GM23248 (cell line): ENCODE measurements at regions not wholly inside any gene's neighbourhood (a gene's known extent, or its start where the extent isn't known, plus 50 kb on each side); places are given as distances from the start of the nearest gene placed in this dataset.

Experiments
- DNase-seq: peaks from one replicate; pipeline ENCODE4 v3.0.0-alpha.2; 2015
- H2AFZ ChIP-seq: fragments of 200-600 bp; sonication (generic); 2 replicates; pipeline ENCODE4 v1.6.1; 2016; ENCODE audit warnings: antibody characterized with exemption
- H3F3A ChIP-seq: fragments of 200-600 bp; sonication (generic); 2 replicates; pipeline ENCODE4 v1.6.1; 2016; ENCODE audit warnings: mild to moderate bottlenecking, antibody characterized with exemption, mixed run types; ENCODE audit not compliant: insufficient read depth
- H3K27ac ChIP-seq: fragments of 200-600 bp; sonication (generic); 2 replicates; pipeline ENCODE4 v1.5.1; 2016; ENCODE audit warnings: mild to moderate bottlenecking
- H3K27me3 ChIP-seq: fragments of 200-600 bp; sonication (generic); replicated peaks from 2 replicates; pipeline ENCODE4 v1.6.1; 2016; ENCODE audit warnings: mild to moderate bottlenecking; ENCODE audit not compliant: insufficient read depth
- H3K36me3 ChIP-seq: fragments of 200-600 bp; sonication (generic); 2 replicates; pipeline ENCODE4 v1.6.1; 2016; ENCODE audit warnings: low read depth, mild to moderate bottlenecking
- H3K4me1 ChIP-seq: fragments of 200-600 bp; sonication (generic); 2 replicates; pipeline ENCODE4 v1.6.1; 2016; ENCODE audit warnings: mild to moderate bottlenecking; ENCODE audit not compliant: insufficient read depth
- H3K4me2 ChIP-seq: fragments of 200-600 bp; sonication (generic); one replicate; pipeline ENCODE4 v1.6.1; 2016; ENCODE audit warnings: mild to moderate bottlenecking; ENCODE audit not compliant: unreplicated experiment
- H3K4me3 ChIP-seq: fragments of 200-600 bp; sonication (generic); 2 replicates; pipeline ENCODE4 v1.5.1; 2016; ENCODE audit warnings: mild to moderate bottlenecking
- H3K79me2 ChIP-seq: fragments of 200-600 bp; sonication (generic); 2 replicates; pipeline ENCODE4 v1.6.1; 2016; ENCODE audit warnings: mild to moderate bottlenecking; ENCODE audit not compliant: insufficient read depth
- H3K9ac ChIP-seq: fragments of 200-600 bp; sonication (generic); 2 replicates; pipeline ENCODE4 v1.6.1; 2016; ENCODE audit warnings: mild to moderate bottlenecking
- H3K9me2 ChIP-seq: fragments of 200-600 bp; sonication (generic); 2 replicates; pipeline ENCODE4 v1.6.1; 2016; ENCODE audit warnings: mixed run types, mild to moderate bottlenecking, moderate library complexity; ENCODE audit not compliant: insufficient read depth
- H3K9me3 ChIP-seq: fragments of 200-600 bp; sonication (generic); one replicate; pipeline ENCODE4 v1.6.1; 2017; ENCODE audit warnings: low read depth
- H4K20me1 ChIP-seq: fragments of 200-600 bp; sonication (generic); 2 replicates; pipeline ENCODE4 v1.6.0; 2016; ENCODE audit not compliant: insufficient read depth
- EZH2 ChIP-seq: fragments of 200-600 bp; sonication (generic); IDR thresholded peaks from 2 replicates; pipeline ENCODE4 v1.6.1; 2018; ENCODE audit warnings: antibody characterized with exemption, mild to moderate bottlenecking; ENCODE audit not compliant: insufficient read depth, poor library complexity, severe bottlenecking
- EZH2phosphoT487 ChIP-seq: fragments of 200-600 bp; sonication (generic); IDR thresholded peaks from 2 replicates; pipeline ENCODE4 v1.6.1; 2018; ENCODE audit warnings: antibody characterized with exemption, moderate library complexity, mild to moderate bottlenecking, low read depth; ENCODE audit not compliant: insufficient read depth
- WGBS, 2 experiments: methylation state at CpG; one replicate each; pipeline ENCODE4 v1.1.6; 2015 to 2017; ENCODE audit warnings: low lambda C conversion rate in 2 of 2, low coverage in 1 of 2; ENCODE audit errors: missing lambda C conversion rate in 2 of 2; 5-methylcytosine and 5-hydroxymethylcytosine counted together
- in situ Hi-C: fragments of 300-500 bp; cut with MboI; formaldehyde crosslinking; loops from 2 replicates; pipeline ENCODE4 v1.15.0; 2020

DNA sequence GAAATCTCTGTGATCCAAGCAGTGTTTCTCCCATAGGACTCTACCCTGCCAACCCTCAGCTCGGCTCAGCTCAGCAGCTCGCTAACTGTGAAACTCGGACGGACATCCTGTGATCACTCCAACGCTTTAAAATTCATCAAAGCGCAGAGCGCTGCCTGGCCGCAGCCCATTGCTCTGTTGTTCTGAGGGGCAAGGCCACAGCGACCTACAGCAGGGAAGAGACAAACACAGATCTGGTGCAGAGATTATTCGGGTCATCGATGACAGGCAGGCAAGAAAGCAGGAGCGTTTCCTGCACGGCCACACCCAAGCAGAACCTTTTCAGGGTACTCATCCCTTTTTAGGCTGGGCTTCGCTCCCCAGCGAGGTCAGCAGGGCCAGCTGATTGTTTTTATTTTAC, 72.1 kb downstream of the INSIG1 start:
- Histone ChIP-seq H2AFZ (no peak overlapping the region), H3K4me2 (no peak overlapping the region), H3K4me1 (no peaks in the 10 kb centered on the region), H3K79me2 (no peaks in the 10 kb centered on the region), H3K27ac (no peak overlapping the region), H4K20me1 (no peaks in the 10 kb centered on the region), H3K9ac (no peak overlapping the region), H3K36me3 (no peaks in the 10 kb centered on the region), H3K27me3 (peaks cover 49% of the 10 kb centered on the region), H3K4me3 (no peak overlapping the region), H3K9me2 (no peaks in the 10 kb centered on the region), H3F3A (no peaks in the 10 kb centered on the region), H3K9me3 (no peaks in the 10 kb centered on the region)
- 58 to 64% methylated on average over 15 of the region's 15 CpGs for WGBS, 2 experiments
- in situ Hi-C loops: no loop called here
- TF ChIP-seq EZH2phosphoT487 (no peak), EZH2 (no peak)
- no peak for DNase-seq

DNA sequence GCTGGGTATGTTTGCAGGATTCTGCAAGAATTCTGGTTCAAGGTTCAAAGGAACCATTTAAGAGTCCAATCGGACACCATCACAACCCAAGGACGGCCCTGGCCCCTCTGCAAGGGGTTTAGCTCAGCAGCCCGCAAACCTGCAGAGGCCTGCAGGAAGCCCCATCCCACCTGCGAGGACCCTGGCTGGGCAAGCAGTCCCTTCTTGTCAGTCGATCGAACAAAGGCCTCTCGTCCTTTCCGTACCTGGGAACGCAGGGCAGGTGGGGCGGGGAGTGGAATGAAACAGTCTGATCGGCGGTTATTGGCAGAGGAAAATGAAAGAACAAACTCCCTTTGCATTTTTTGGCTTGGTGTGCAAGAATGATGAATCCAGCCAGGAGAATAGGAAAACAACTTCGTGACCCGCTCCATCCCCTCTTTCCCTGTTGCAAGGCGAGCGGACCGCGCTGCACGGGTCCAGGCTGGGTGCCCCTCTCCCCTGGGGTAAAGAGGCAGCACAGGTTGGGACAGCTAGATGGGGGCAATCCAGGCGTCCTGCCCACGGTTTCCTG, 73.7 kb downstream of the INSIG1 start:
- DNase-seq: no peak
- H3K4me3 ChIP-seq: no peak overlapping the region
- H3K27me3 ChIP-seq: peaks cover 66% of the 10 kb centered on the region
- no peaks in the 10 kb centered on the region for H3F3A ChIP-seq
- H3K79me2 ChIP-seq: no peaks in the 10 kb centered on the region
- no peak overlapping the region for H3K27ac ChIP-seq
- H3K4me2 ChIP-seq: no peak overlapping the region
- no peaks in the 10 kb centered on the region for H4K20me1 ChIP-seq
- in situ Hi-C loops: no loop called here
- no peaks in the 10 kb centered on the region for H3K4me1 ChIP-seq
- no peak overlapping the region for H3K9ac ChIP-seq
- TF ChIP-seq EZH2phosphoT487: no peak
- no peak for TF ChIP-seq EZH2
- H2AFZ ChIP-seq: no peak overlapping the region
- no peaks in the 10 kb centered on the region for H3K9me3 ChIP-seq
- no peaks in the 10 kb centered on the region for H3K9me2 ChIP-seq
- no peaks in the 10 kb centered on the region for H3K36me3 ChIP-seq
- WGBS, 2 experiments: 18 to 24% methylated on average over 21 of the region's 21 CpGs

DNA sequence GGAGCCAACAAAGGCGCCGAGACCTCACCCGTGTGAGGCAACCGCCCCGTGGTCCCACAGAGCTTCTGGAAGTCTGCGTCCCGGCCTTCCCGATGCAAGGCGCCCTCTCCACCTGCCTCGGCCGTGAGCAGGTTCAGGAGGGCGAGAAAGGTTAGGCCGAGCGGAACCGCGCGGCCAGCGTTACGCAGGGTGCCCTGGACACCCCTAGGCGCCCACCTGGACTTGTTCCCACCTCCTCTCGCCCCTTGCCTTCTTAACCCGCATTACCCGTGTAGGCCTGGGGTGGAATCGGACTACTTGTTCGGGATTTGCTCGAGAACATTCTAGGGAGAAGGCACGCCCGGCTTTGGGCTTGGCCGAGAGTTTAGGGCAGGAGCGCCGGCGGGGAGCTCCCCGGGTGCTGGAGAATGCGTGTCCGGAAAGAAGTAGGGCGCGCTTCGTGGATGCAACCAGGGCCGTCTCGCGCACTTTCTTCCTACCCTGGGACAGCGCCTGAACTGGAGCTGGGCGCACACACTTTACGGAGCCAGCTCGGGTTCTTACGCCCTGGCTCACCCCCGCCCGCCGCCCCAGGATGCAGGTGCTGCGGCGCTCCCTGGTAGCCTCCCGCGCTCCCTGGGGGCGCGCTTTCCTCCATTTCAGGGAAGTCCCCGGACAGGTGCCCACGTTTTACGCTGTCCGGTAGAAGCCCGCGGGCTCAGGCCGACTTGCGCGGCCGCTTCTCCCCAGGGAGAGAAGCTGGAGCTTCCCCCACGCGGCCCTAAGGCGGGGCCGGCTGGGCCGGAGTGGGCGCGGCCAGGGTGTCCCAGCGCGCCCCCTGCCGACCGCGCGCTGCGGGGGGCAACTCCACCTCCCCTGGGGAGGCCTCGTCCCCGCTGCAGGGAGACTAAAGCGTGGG, 74.5 kb downstream of the INSIG1 start:
- H3K27me3 ChIP-seq: peaks cover 73% of the 10 kb centered on the region
- DNase-seq: peak; percentile 36

DNA sequence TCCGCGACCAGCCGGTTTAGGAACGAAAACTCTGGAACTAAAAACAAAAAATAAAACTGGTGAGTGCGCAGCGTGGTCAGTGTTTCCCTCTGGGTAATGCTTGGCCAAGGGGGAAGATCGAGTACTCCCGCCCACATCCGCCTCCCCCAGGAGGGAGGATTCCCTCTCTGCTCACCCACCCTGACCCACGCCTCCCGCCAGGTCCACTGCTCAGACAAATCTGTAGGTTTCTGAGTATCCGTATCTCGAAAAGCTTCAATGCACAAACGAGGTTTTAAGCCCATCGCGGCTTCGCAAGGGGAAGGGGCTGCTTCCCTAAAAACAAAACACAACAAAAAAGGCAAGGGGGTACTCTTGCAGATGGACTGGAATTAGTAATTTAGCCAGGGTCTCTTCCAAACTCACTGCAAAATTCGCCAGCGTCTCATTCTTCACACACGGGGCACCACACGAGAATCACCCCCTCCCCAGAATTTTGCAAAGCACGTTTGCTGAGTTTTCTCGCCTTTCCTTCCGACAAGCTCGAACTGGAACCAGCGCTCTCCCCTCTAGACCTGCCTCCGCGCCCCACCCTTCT, 75.2 kb downstream of the INSIG1 start:
- in situ Hi-C loops: no loop called here
- no peak overlapping the region for H3K4me2 ChIP-seq
- H3K9me2 ChIP-seq: no peaks in the 10 kb centered on the region

More for the DNA sequence above, 74.5 kb downstream of the INSIG1 start:
- Histone ChIP-seq H3K9ac (no peak overlapping the region), H2AFZ (no peak overlapping the region), H3K4me1 (no peaks in the 10 kb centered on the region), H3K4me2 (no peak overlapping the region), H3K27ac (no peak overlapping the region), H3K4me3 (no peak overlapping the region), H3K36me3 (no peaks in the 10 kb centered on the region), H3K9me3 (no peaks in the 10 kb centered on the region), H3F3A (no peaks in the 10 kb centered on the region), H3K9me2 (no peaks in the 10 kb centered on the region), H4K20me1 (no peaks in the 10 kb centered on the region), H3K79me2 (no peaks in the 10 kb centered on the region)
- TF ChIP-seq EZH2phosphoT487 (no peak), EZH2 (no peak)
- in situ Hi-C loops: no loop called here
- 2 to 3% methylated on average over 69 to 70 of the region's 82 CpGs for WGBS, 2 experiments

More for the DNA sequence above, 75.2 kb downstream of the INSIG1 start:
- H3K27me3 ChIP-seq: peaks cover 80% of the 10 kb centered on the region
- no peak overlapping the region for H3K9ac ChIP-seq
- no peak overlapping the region for H3K4me3 ChIP-seq
- H3K79me2 ChIP-seq: no peaks in the 10 kb centered on the region
- H2AFZ ChIP-seq: no peak overlapping the region
- DNase-seq: no peak
- H4K20me1 ChIP-seq: no peaks in the 10 kb centered on the region
- no peak for TF ChIP-seq EZH2phosphoT487
- no peak overlapping the region for H3K27ac ChIP-seq
- H3K4me1 ChIP-seq: no peaks in the 10 kb centered on the region
- 9 to 10% methylated on average over 28 of the region's 28 CpGs for WGBS, 2 experiments
- H3K9me3 ChIP-seq: no peaks in the 10 kb centered on the region
- H3K36me3 ChIP-seq: no peaks in the 10 kb centered on the region
- H3F3A ChIP-seq: no peaks in the 10 kb centered on the region
